ENCODE measurements at regions not wholly inside any gene's neighbourhood (a gene's known extent, or its start where the extent isn't known, plus 50 kb on each side); places are given as distances from the start of the nearest gene placed in this dataset.

DNA sequence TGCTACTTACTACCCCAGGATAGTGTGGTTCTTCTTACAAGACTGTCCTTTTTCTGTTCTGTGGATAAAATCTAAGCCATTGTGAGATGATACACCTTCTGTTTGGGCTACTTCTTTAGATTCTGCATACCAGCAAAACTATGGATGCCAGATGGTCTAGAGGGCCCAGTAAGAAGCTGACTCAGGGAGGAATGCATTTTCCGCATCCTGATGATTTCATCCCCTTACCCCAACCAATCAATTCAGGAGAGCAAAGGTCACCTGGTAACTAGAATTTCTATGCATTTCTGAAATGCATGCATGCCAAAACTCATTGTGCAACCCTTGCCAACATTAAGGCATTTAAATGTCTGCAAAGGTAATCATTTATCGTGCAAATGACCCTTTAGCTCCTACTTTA is 285.7 kb upstream of the ZP4 start:
- TF ChIP-seq CTCF (IDR thresholded peaks at IDR 0.05) = no peak
- no peak for TF ChIP-seq EZH2 (IDR thresholded peaks at IDR 0.05; ENCODE audit: borderline replicate concordance, insufficient read depth, low read depth, low read length, poor library complexity, severe bottlenecking)

Measured in B cell (primary cell).